Astrocyte (in vitro differentiated cells and primary cell): ENCODE measurements at regions not wholly inside any gene's neighbourhood (a gene's known extent, or its start where the extent isn't known, plus 50 kb on each side); places are given as distances from the start of the nearest gene placed in this dataset.

Source experiments
- EZH2 ChIP-seq: IDR thresholded peaks from 2 replicates; pipeline ENCODE4 v1.6.1; 2012; ENCODE audit warnings: mild to moderate bottlenecking, low read length, inconsistent platforms; ENCODE audit not compliant: insufficient read depth
- TF ChIP-seq, protein P1 (sequence below): IDR thresholded peaks from 2 replicates; pipeline ENCODE4 v1.5.1; 2011; ENCODE audit warnings: low read depth, mild to moderate bottlenecking, inconsistent platforms, low read length, moderate library complexity; ENCODE audit not compliant: insufficient read depth

- TF ChIP-seq, protein P1, sequence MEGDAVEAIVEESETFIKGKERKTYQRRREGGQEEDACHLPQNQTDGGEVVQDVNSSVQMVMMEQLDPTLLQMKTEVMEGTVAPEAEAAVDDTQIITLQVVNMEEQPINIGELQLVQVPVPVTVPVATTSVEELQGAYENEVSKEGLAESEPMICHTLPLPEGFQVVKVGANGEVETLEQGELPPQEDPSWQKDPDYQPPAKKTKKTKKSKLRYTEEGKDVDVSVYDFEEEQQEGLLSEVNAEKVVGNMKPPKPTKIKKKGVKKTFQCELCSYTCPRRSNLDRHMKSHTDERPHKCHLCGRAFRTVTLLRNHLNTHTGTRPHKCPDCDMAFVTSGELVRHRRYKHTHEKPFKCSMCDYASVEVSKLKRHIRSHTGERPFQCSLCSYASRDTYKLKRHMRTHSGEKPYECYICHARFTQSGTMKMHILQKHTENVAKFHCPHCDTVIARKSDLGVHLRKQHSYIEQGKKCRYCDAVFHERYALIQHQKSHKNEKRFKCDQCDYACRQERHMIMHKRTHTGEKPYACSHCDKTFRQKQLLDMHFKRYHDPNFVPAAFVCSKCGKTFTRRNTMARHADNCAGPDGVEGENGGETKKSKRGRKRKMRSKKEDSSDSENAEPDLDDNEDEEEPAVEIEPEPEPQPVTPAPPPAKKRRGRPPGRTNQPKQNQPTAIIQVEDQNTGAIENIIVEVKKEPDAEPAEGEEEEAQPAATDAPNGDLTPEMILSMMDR = no peak
- TF ChIP-seq EZH2 = no peak
These were observed 291.1 kb downstream of the GJA1 start for GRCh38 chr6:121726596-121726995.
